ENCODE measurements at regions not wholly inside any gene's neighbourhood (a gene's known extent, or its start where the extent isn't known, plus 50 kb on each side); places are given as distances from the start of the nearest gene placed in this dataset.

DNA sequence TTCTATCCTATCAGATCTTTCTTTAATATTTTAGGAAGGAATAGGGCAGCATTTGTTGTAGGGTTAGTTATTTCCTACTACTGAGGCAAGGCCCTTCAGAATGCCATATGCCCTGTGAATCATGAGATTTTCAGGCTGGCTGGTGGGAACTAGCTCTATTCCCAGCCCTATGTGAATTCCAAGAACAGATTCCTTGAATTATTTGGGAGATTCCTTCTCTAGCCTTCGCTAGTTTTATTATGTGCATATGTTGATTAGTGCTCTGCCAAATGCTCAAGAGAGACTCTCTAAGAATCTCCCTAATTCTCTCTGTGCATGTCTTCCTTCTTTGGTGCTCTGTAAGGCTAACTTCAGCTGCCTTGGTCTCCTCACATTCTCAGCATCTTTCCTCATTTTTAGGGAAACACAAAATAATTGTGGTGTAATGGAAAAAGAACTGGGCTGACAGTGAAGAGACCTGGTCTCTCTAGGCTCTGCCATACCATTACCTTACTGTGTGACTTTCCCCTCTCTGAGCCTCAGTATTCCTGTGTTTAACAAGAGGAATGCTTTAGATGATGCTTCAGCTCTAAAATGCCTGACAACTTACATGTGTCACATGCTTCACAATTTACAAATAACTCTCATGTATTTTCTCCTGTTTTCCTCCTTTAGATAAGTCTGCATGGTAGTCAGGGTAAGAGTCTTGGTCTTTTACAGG lies 79.7 kb downstream of the VMA21 start:
- intact Hi-C loops (cut with DNase I, micrococcal nuclease) = no loop called here
- no peak for ATAC-seq
- no peak for DNase-seq

DNA sequence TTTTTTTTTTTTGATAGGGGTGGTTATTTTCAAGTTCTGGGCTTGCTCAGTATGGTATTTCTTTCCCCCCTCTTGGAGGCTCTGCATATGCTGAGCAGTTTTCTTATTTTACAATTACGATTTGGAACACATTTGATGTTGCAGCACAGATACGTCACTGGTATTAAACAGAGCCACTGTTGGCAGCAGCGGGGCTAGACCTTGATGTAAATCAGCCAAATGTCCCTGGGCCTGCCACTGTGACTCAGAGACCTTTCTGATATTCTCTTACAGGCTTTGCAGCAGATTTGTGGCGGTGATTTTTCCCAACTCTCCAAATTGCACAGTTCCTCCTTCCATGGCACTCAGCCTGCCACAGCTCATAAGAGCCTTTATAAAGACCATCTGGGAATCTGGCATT lies 81.1 kb downstream of the VMA21 start:
- DNase-seq (no peak), ATAC-seq (no peak)
- intact Hi-C loops (cut with DNase I, micrococcal nuclease) = no loop called here

DNA sequence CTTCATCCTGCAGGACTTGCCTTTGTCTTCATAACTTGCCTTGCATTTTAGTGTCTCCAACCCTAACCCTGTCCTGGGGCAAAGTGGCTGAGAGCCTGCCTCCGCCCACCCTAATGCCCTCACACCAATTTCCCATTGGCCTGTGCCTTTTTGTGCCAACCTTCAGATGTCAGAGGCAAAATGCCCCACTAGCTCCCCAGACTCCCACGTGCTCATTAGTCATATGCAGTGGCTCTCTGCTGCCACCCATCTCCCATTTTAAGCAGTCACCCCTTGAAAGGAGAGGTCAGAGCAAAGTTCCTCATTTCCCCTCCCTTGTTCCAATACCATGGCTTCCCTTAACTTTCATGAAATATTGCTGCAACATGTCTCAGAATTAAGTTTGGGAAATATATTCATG lies 74.8 kb upstream of the PASD1 start:
- ATAC-seq (no peak), DNase-seq (no peak)
- intact Hi-C loops (cut with DNase I, micrococcal nuclease) = no loop called here

DNA sequence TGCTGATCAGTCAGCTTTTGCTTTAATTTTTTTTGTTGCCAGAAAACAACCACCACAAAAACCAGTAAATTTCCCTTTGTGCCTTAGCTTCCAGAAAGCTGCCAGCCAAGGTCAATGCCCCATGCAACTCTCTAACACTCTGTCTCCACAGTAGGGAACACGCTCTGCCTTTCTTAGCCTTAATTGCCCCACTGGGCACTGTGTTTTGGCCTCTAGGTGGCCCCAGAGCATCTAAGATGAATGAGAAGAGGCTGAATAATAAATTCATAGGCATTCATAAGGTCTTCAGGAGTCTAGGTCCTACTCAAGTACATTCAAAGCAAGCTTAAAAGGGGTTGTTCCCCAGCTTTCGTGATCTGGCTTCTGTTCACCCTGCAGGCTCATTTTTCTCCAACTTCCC lies 57.7 kb upstream of the PASD1 start:
- peak in 1 of 2 donors; percentile 16 for DNase-seq
- ATAC-seq = no peak

DNA sequence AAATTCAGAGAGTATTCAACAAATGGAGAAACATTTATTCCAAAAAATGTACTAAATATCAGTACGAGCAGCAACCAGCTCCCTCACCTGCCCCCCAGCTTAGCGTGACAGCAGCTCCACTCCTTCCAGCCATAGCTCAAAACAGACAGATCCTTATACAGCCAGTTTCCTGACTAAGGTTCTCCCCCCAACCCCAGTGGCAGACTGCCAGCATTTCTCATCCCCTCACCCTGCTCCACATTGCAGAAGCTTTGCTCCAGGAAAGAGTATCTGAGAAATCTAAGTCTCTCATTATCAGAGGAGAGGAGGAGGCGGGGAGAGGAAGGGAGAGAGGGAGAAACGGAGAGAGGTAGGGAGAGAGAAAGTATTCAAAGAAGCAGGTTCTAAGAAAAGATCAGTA lies 53.3 kb upstream of the PASD1 start:
- no peak for DNase-seq
- no peak for ATAC-seq
- intact Hi-C loops (cut with DNase I, micrococcal nuclease) = no loop called here

More for the DNA sequence above, 57.7 kb upstream of the PASD1 start:
- intact Hi-C loops (cut with DNase I, micrococcal nuclease) = no loop called here

DNA sequence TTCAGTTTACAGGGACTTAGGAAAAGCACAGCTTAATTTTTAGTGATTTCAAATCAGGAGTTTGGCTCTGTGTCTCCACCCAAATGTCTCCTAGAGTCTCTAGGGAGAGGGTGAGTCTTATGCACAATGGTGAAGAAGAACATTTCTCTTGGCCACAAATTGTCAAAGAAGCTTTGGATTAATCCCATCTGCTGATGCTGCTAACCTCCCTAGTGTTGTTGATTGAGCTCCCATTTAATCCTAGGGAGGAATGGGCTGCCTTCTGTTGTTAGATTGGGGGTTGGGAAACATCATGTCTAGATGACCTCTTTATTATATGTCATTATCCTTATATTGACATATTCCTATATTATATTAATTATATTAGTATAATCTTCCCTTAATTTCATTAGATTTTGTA lies 50.0 kb upstream of the PASD1 start:
- DNase-seq (no peak), ATAC-seq (no peak)
- intact Hi-C loops (cut with DNase I, micrococcal nuclease) = no loop called here
